ENCODE measurements at regions not wholly inside any gene's neighbourhood (a gene's known extent, or its start where the extent isn't known, plus 50 kb on each side); places are given as distances from the start of the nearest gene placed in this dataset.
"Not testable (repeated sequence)": the region's sequence is repeated elsewhere in the genome, so short reads cannot be mapped to it uniquely, and the experiment has no call there.

DNA sequence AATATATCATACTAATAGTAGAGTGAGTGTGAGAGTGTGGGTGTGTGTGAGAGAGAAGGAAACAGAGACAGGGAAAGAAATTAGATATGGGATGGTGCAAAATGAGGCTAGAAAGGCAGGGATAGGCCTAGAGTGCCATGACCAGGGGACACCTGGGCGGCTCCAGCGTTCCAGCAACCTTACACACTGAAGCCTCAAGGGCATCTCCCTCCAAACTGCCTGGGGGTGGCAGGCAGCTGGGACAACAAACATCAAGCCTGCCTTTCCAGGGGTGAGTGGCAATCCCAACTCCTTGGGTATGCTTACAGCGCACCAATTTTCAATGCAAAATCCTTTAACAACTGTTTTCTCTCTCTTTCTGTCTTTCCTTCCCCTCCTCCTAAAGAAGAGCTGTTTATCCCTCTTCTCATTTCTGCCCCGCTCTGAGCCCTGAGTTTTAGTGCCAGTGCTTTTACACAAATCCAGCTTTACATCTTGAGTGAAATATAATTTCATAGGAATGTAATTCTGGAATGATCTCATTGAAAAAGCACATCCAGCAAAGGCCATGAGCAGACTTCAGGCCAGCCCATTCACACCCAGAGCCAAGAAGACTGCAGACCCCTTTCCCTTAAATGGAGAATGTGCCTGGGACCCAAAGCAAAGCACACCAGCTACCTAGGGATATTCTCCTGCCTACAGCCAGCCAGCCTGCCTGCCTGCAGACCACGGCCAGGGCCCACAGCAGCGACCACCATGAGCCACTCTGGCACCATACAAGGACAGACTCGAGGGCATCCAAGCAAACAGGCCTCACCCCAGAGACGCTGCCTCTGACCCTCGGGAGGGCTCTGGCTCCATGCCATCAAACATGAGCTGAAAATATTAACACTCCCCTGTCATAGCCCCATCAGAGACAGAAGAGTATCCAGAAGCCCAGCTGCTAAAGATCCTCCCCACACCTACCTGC lies 90.3 kb downstream of the RPL27A start:
- DNase-seq (ENCODE audit: low read depth): no peak

DNA sequence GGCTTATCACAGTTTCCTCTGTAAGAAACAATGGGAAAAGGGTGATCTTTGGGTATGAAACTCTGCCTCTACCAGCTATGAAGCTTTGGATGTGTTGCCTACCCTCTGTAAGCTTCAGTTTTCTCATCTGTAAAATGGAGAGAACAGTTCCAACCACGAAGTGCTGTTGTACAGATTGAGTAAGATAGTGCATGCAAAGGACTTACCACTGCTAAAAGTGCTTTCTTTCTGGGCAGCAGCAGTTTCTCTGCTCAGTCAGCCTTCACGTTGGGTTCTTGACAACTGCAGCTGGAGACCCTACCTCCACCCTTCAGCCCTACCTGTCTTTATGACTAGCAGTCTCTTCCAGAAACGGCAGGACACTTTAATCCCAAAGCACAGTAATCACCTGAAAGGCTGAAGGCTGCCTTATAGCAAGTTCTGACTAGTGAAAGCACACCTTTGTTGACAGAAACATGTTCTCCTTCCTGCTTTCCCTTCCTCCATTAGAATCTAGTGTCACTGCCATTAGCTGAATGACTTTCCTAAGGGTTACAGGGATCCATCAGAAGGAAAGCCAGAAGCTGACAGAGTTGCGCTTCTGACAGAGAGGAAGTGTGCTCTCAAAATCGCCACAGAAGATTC lies 91.4 kb downstream of the RPL27A start:
- DNase-seq (ENCODE audit: low read depth): no peak

DNA sequence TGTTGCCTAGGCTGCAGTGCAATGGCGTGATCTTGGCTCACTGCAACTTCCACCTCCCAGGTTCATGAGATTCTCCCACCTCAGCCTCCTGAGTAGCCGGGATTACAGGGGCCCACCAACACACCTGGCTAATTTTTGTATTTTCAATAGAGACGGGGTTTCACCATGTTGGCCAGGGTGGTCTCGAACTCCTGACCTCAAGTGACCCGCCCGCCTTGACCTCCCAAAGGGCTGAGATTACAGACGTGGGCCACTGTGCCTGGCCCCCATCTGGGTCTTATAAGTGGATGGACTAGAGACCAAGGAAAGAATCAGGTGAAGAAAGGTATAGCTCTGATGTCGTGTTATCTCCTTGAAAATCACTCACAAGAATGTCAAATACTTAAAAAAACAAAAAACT lies 92.3 kb downstream of the RPL27A start:
- not testable (repeated sequence) for DNase-seq (ENCODE audit: low read depth)

DNA sequence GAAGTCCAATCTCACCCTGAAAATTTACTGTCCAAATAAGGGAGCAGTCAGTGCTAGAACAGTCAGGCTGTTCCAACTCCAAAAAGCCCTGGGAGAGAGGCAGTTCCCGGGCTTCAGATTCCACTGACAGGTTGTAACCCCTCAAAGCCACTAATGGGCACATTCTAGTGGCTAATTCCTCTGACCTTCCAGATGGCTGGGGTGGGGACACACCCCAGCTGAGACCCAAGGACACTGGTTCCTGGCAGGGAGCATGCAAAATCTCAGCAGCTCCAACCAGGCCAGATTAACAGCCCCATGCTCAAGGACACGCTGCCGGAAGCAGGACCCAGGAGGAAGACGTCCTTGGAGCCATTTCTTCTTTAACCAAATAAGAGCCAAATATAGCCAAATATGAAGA lies 92.7 kb downstream of the RPL27A start:
- no peak for DNase-seq (ENCODE audit: low read depth)

DNA sequence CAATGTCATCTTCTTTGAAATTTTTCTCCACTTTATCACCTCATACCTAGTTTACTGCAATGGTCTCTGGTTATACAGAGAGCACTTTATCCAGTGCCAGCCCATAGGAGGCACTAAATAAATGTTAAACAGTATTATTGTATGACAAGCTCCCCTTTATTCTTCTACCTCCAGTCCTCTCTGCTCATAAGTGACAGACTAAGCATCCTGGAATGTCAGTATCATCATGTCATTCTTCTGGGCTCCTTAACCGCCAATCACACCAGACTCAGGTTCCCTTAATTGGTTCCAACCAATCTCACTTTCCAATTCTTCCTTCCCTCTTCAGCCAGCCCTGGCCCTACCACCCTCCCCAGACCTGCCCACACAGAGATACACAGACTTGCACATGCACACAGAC lies 93.1 kb downstream of the RPL27A start:
- no peak for DNase-seq (ENCODE audit: low read depth)

DNA sequence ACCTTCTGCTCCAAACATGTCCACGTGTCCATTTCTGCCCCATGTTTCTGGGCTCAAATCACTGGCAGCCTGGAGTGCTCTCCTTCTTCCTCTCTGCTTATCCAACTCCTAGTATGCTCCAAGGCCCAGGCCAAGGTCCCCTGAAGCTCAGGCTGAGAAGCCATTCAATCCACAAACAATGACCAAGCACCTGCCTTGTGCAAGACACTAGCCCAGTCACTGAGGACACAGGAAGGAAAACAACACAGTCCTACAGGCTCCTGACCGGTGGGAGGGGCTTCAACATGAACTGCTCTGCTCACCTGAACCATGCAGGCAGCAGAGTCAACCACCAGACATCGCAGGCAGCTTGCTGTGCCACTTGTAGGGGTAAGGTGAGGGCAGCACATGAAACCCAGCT lies 93.6 kb downstream of the RPL27A start:
- no peak for DNase-seq (ENCODE audit: low read depth)

DNA sequence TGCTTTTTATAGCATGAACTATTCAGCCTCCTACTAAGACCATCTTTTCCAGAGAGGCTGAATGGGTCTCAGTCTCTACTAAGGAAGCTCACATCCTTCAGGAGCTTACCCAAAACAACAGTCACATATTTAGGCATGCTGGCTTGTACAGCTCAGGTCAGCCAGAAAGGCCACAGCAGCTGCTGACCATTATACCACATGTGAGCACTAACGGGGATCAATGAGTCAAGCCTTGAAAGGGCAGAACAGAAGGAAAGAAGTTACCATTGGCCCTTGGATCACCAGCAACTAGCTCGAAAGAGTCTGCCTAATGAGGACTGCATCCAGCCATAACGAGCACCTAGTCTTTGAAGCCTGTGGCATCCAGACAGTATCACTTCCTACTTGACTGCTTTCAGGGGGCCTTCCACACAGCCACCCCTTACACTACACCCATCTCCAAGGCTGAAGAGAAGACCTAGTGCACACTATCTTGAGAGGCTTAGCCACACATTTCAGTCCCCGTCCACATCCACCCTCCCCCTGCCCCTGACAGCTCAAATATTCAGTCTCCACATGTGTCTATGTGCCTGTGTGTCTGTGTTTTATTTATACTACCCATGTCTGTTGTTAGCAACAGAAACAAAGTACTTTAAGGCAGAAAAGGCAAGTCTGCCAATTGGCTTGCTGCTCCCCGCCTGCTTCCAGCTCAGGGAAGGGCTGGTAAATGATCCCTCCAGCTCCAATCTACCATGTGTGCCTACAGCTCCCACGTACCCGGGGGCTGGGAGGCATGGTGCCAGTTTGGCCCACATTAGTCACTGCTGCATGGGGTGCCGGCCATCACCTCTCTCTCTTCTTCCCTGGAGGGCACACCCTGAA lies 95.5 kb downstream of the RPL27A start:
- DNase-seq (ENCODE audit: low read depth): no peak

DNA sequence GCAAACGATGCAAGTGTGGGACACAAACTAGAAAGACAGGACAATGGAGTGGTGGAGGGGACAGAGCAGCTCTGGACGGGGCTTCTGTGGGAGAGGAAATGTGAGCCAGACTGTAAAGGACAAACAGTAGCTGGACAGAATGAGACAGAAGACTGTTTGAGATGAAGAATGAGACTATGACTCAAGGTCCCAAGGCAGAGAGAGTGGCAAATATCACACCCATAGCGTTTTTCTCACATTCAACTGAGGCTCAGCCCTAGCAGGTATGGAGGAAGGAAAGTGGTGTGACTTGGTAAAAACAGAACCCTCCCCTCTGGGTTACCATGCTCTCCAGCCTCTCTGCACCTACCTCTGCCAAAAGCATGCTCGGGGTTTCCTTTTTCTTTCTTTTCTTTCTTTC lies 96.5 kb downstream of the RPL27A start:
- no peak for DNase-seq (ENCODE audit: low read depth)

DNA sequence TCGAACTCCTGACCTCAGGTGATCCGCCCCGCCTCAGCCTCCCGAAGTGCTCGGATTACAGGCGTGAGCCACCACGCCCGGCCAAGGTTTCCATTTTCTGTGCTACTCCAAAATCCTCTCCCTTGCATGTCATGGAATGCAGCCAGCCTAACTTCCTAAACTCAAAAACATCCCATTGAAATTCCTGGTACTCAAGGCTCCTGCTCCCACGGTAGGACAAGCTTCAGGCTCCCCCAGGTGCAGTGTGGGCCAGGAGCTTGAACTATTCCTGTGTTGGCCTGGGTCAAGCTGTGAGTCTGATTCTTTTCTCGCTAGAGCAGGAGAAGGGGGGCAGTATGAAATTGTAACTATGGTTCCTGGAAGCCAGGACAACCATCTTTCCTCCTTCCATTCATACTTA lies 97.1 kb downstream of the RPL27A start:
- no peak for DNase-seq (ENCODE audit: low read depth)

DNA sequence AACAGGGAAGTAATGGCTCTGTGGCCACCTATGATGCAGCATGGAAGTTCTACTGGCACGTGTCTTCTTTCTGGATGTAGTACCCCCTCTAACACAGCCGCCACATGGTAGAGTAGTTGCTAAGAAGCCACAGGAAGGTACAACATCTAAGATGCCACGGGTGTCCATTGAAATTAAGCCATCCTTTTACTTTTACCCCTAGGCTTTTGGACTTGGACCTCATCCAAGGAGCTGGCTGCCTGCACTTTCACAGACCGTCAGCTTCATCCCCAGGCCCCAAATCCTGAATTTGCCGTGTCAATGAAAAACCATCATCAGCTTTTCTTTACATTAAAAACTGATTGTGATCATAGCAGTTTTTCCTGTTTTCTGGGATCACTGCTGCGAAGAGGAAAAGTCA lies 102.4 kb downstream of the RPL27A start:
- no peak for DNase-seq (ENCODE audit: low read depth)

DNA sequence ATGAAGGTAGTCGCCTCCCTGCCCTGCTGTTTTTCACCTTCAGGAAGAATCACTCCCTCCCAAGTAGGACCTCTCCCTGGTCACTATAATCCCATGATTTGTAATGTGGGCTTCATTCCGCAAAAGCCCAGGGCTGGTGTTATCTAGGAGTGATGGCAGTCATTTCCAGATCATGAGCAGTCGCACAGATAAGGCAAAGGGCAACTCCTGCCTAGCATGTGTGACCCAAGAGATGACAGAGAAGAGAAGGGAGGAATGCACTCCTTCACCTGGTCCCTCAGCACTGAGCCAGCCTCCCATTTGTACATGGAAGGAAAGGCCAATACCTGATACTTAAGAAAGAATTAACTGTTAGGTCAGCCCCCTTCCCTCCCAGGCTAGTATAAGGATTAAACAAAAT lies 102.9 kb downstream of the RPL27A start:
- DNase-seq (ENCODE audit: low read depth): no peak

DNA sequence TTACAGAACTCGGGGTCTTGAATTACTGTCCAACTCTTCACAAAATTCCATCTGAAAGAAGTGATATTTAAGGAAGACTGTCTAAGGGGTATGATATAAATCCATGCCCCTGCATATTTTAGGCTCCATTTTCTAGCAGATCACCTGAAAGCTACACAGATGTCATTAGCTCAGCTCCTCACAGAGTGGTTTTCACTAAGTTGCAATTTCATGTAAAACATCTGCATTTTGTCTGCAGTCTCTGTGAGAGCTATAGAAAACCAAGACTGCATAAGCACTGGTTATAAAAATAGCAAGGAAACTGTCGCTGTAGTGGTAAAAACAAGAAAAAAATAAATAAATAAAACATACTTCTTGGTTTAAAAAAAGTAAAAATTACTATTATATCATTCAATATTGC lies 103.4 kb downstream of the RPL27A start:
- DNase-seq (ENCODE audit: low read depth): no peak

DNA sequence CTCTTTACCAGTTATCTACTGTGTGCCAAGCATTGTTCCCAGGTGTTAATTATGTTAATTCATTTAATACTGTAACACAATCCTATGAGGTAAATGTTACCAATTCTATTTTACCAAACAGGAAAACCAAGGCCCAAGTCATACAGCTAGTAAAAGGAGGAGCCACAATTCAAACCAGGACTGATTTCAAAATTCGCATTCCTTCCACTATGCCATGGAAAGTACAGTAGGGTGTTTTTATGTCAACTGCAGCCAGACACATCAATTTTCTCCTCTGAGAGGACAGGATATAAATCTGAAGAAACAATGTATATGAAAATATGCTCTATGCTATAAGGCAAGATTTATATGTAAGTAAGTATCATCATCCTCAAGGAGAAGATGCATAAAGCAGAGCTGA lies 104.3 kb downstream of the RPL27A start:
- DNase-seq (ENCODE audit: low read depth): no peak

DNA sequence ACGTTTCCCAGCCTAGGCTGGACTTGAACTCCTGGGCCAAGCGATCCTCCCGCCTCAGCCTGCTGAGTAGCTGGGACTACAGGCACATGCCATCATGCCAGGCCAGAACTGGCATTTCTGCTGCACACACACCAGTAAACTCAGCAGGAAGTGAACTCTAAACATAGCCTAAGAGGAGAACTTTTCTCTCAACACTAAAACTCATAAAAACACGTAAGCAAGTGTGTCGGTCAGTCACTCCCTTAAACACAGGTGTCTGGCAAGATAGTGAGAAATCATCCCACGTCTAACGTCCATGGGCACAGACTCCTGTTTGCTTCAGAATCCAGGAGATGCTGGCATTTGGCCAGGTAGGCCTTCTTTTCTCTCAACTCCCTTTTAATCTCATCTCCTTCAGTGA lies 104.8 kb downstream of the RPL27A start:
- no peak for DNase-seq (ENCODE audit: low read depth)

DNA sequence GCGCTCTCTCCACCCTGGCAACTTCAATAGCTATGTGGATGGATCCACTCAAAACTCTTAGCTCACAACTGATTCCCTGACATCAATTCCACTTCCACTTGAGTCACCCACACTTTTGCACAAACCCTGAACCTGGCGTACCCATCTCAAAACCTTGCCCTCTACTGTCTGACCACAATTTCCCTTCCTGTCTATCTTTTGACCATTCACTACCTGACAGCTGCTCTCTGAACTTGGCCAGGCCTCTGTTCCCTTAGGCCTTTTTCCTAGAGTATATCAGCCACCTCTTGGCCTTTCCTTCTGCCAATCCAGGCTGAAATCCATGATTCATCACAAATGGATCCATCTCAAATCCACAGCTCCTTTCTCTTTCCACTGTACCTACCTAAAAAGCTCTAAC lies 106.0 kb downstream of the RPL27A start:
- DNase-seq (ENCODE audit: low read depth): no peak

DNA sequence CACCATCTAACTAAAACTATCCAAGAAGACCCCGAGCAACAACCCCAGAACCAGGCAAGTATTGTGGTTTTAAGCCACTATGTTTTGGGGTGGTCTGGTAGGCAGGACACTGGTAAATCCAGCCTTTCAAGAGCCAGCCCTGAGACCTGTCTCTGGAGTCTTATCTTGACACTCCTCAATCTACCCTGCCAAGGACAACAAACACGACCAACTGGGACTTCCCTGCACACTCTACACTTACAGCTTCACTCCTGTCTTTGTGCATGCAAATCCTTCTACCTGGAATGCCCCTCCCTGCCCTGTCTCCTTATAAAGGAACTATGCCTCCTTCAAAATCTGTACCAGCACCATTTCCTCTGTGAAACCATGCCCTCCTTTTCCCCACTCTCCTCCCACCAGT lies 107.3 kb downstream of the RPL27A start:
- DNase-seq (ENCODE audit: low read depth): no peak

DNA sequence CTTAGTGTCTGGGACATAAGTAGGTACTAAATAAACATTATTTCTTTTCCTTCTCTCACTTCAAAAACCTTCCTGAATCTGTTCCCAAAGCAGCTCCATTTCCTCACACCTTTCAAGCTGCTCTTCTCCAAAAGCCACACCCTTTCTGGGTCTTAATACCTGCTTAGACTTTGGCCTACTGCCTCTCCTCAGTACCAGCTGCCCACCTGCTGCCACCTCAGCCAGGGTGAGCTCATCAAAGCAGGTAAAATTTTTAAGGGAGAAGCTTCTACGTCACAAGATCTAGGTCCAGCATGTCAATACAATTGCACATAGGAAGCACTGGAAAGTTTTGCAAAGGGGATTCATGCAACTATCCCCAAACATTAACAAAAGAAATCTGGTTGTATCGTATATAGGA lies 108.4 kb downstream of the RPL27A start:
- DNase-seq (ENCODE audit: low read depth): no peak

DNA sequence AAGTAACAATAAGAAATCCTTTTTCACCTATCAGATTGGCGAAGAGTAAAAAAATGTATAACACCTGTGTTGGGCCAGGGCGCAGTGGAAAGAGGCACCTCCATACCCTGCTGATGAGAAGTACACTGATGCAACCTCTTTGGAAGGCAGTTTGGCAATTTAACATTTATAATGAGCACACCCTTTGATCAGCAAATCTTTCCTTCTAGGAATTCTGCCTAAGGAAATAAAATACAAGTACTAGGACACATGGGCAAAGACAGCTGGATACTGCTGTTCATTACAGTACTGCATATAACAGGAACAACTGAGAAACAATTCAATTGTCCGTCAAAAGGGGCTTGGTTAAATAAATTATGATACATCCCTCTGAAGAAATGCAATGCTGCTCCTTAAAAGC lies 110.1 kb downstream of the RPL27A start:
- no peak for DNase-seq (ENCODE audit: low read depth)

DNA sequence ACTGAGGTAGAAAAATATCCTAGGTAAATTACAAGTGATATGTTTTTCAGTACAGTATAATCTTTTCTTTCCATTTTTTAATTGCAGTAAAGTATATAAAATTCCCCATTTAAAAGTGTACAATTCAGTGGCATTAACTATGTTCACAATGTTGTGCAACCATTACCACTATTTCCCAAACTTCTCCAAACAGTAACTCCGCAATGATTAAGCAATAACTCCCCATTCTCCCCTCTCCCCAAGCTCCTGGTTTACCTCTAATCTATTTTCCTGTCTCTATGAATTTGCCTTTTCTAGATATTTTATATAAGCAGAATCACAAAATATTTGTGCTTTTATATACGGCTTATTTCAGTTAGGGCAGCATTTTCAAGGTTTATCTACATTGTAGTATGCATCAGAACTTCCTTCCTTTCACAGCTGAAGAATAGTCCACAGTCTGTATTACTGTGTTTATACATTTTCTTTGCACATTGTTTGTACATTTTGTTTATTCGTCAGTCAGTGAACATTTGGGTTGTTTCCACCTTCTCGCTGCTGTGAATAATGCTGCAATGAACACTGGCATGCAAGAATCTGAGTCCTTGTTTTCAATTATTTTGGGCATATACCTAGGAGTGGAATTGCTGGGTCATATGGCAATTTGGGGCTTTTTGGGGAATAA lies 110.7 kb downstream of the RPL27A start:
- DNase-seq (ENCODE audit: low read depth): no peak

DNA sequence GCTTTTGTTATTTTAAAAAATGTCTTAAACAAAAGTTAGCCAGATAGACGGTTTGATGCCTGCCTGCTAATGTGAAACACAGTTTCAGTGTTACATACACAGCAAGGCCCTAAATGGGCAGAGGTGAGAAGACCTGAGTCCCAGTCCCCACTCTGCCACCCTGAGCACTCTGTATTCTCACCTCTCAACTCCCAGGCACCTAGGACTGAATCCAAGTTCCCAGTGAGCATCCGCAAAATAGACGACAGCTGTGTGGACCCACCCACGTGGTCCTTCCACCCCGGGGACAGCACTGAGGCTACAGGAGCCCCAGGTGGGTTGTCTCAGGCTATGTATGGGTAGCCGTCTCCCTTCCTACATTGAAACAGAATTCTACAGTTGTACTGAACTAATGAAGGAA lies 111.5 kb downstream of the RPL27A start:
- no peak for DNase-seq (ENCODE audit: low read depth)

DNA sequence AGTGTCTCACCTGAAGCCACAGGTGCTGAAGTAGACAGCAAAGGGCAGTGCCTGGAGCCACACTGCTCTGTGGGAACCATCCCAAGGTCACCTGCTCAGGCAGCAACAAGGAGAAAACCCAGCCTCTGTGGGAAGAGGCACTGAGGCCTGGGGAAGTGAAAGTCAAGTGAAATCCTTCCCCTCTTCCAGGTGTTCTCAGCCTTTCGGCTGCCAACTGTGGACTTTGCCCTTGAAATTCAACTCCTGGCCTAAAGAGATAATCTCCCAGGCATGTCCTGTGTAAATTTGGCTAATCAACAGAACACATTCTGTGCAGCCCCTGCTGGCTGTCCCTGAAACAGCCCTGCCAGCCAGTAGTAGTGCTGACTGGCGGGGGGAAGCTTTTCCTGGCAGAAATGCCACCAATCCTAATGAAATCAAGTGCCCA lies 112.1 kb downstream of the RPL27A start:
- DNase-seq (ENCODE audit: low read depth): no peak

DNA sequence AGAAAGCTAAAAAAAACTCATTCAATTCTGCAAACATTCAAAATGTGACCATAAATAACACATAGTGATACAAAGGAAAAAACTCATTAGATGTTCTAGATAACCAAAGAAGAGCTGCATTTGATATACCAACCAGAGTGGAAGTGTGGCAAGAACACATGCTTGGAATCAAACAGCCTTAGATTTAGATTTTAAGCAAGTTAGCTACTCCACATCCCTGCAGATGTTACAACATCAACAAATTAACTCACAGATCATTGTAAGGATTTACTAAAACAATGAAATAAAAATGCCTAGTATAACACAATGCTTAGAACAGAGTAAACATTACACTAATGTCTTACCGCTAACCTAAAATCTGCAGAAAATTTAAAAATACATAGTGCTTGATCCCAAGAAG lies 114.0 kb upstream of the AKIP1 start:
- no peak for DNase-seq (ENCODE audit: low read depth)

Data from activated T-cell treated with anti-CD3 and anti-CD28 coated beads for 1 hour (primary cell).